GM12874 (cell line): ENCODE measurements at regions not wholly inside any gene's neighbourhood (a gene's known extent, or its start where the extent isn't known, plus 50 kb on each side); places are given as distances from the start of the nearest gene placed in this dataset.

Experiments used
- TF ChIP-seq, protein P1 (sequence below): IDR thresholded peaks from 2 replicates; pipeline ENCODE4 v1.5.1; 2011; ENCODE audit warnings: low read depth, mild to moderate bottlenecking, control low read depth, low read length, moderate library complexity; ENCODE audit not compliant: insufficient read depth

DNA sequence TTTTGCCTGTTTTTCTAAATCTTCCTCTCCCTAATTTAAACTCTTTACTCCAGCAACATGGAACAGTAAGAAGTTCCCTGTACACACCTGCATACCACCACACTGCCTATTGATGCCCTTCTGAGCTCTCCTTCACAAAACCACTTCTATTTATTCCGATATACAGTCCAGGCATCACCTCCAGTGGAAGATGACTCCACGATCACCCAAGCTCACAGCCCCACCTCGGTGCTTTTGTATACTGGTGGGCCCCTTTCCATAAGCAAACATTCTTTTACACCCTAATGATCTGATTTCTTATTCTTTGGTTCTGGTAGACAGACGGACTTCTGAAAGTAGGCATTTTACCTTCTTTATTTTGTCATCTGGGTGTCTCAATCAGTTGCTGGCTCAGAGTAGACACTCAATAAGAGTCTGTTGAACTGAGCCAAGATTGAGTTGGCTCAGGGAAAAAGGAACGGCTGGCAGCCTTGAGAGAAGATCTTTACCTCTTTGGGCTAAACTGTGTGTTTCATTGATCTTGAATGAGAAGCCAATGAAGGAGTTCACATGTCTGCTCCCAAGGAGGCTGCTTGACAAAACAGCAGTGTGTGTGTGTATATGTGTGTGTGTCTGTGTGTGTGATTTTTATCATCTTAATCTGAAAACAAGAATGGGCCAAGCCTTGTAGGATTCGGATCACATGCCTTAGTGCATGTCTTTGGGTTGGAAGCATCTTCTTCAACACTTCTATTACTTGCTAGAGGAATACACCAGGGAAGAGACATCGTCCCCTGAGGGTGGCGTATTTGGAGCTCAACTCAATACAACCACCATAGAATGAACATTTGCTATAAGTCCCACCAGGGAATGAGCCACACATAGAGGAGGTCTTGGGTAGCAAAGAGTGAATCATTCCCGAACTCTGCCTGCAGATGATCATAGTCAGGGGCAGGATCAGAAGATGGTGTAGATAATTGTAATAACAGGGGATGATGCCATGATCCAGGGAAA is 341.8 kb downstream of the CYRIA start:
- TF ChIP-seq, protein P1, sequence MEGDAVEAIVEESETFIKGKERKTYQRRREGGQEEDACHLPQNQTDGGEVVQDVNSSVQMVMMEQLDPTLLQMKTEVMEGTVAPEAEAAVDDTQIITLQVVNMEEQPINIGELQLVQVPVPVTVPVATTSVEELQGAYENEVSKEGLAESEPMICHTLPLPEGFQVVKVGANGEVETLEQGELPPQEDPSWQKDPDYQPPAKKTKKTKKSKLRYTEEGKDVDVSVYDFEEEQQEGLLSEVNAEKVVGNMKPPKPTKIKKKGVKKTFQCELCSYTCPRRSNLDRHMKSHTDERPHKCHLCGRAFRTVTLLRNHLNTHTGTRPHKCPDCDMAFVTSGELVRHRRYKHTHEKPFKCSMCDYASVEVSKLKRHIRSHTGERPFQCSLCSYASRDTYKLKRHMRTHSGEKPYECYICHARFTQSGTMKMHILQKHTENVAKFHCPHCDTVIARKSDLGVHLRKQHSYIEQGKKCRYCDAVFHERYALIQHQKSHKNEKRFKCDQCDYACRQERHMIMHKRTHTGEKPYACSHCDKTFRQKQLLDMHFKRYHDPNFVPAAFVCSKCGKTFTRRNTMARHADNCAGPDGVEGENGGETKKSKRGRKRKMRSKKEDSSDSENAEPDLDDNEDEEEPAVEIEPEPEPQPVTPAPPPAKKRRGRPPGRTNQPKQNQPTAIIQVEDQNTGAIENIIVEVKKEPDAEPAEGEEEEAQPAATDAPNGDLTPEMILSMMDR, result no peak

DNA sequence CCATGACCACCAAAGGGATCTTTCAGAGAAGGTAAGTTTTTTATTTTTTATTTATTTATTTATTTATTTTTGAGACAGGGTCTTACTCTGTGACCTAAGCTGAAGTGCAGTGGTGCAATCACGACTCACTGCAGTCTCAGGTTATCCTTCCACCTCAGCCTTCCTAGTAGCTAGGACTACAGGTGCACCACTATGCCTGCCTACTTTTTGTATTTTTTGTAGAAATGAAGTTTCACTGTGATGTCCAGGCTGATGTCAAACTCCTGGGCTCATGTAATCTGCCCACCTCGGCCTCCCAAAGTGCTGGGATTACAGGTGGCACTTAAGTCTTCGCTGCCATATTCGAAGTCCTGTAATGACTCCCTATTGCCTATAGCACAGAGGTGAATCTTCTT is 342.5 kb downstream of the CYRIA start:
- TF ChIP-seq, protein P1, result no peak

DNA sequence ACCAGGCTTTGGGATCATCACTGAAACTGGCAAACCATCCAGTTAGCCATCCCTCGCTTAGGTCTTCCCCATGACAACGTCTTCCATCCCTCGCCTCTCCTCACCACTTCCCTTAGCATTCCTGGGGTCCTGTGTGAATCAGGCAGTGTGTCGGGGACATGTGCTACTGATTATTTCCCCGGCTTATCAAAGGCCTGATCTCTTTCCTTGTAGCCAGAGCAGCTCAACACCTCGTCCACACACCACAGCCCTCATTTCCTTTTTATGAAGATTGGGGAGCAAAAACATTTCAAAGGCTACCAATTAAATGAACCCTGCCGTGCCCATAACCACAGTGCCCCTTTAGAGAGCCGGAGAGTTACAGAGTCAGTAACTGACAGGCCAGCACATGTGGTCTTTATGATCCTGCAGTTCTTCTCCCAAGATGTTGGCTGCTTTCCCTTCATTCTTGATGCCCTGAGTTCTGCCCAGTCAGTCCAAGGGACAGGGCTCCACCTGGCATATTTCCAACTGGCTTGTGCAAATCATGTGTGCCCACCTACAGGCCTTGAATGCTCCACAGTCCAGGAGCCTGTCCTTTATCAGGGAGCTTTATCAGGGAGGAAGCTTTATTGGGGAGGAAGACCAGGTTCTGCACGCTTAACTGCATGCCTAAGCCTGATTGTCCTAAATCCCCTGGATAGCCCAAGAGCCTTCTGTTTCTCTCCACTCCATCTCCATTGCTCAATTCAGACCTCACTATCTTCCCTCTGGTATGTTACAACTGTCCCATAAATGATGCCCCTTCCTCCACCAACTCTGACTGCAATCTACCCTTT is 343.1 kb downstream of the CYRIA start:
- TF ChIP-seq, protein P1, result no peak

DNA sequence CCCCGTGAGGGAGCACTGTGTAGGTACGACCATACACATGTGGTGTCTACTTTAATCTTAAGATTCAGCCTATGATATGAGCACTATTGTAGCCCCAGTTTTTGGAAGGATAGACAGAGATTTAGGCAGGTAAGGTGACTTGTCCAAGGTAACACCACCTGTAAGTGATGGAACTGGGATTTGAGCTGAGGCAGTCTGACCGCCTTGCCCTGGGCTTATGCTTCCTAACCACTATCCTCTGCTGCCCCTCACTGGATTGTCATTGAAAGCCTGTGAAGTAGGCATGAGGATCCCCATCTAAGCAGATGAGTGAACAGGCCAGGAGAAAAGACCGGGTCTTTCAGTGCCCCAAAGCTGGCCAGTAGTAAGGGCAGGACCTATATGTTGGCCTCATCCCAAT is 343.8 kb downstream of the CYRIA start:
- TF ChIP-seq, protein P1, result no peak

DNA sequence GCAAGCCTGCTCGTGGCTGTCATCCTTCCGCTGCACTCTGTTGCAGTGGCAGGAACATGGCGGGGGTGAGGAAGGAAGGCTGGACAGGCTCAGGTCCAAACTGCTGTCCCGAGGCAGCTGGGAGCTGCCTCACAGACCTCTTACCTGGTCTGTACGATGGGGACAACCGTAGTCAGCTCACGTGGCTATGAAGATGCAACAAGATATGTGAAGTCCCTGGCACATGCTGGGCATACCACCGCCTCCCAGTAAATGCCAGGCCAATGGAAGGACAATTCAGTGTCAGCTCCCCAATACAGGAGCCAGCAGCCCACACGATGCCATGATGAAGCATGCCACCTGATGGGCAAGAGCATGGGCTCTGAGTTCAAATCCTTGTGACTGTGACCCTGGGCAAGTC is 344.4 kb downstream of the CYRIA start:
- TF ChIP-seq, protein P1, result no peak

DNA sequence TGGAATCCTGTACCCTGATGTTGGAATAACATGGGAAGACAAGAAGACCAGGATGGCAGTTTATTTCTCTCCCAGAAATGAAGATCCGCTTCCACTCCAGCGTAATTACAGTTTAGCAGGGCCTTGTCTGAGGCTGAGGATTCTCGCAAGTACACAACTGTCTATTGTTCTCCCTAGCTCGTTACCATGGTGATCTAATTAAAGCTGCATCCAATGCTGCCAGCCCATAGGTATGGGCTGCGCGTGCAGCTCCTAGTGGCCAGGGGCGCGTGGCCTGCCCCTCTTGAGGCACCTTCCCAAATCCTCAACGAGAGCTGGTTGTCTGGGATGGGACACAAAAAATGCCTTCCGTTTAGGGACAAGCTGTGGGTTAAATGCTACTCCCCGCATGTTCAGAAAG is 344.9 kb downstream of the CYRIA start:
- TF ChIP-seq, protein P1, result no peak

DNA sequence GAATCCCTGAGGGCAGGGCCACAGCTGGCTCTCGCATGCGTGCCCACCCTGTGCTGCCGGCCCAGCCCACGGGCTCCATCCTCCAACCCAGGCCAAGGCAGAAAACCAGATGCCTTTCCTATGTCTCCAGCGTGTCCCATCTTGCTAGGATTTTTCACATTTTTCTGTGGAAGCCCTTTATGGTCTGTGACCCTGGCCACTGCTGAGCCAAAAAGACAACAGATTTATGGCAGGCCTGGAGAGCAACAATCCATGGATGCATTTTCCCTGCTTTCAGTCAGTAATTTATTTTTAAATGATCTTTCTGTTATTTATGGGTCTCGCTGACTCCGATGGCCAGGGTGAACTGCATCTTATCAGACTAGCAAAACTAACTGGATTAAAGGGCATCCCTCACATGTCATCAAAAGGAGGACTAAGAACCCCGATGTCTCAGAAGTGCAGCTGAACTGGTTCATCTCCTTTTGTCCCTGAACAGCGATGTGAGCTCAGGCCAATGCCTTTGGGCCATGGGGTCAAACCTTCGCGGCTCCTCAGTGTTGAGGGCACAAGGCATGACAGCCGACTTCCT is 346.0 kb downstream of the CYRIA start:
- TF ChIP-seq, protein P1, result no peak
